A673 (cell line): ENCODE measurements at regions not wholly inside any gene's neighbourhood (a gene's known extent, or its start where the extent isn't known, plus 50 kb on each side); places are given as distances from the start of the nearest gene placed in this dataset.

Source experiments
- EZH2 ChIP-seq: fragments of 200-600 bp; sonication (generic); IDR thresholded peaks from 2 replicates; pipeline ENCODE4 v1.6.1; 2017; ENCODE audit warnings: borderline replicate concordance, low read depth, mild to moderate bottlenecking, mixed read lengths, antibody characterized with exemption, low read length; ENCODE audit not compliant: poor library complexity, severe bottlenecking
- TF ChIP-seq, protein P1 (sequence below): fragments of 300-800, 200-600 bp; sonication (generic); conservative IDR thresholded peaks from 2 replicates; pipeline ENCODE4 v1.5.1; 2017; ENCODE audit warnings: low read depth, mild to moderate bottlenecking, antibody characterized with exemption, low read length, moderate library complexity, mixed read lengths

DNA sequence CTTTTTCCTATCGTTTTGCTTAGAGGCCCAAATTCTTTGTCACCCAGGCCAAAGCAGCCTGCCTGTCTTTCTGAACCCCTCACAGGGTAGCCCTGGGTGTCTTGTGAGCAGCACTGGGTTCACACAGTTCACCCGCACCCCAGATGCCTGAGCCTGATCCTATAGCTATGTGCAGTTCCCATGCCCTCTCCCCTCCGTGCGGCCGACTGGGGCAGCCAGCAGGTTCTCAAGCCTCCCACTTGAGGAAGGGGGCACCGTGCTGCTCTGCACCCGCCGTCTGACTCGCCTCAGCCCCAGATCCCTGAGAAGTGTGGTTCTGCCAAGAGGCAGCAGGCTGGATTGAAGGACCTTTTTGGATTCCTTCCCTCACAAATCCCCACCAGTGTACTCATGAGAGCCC is 89.0 kb downstream of the PSMB1 start:
- TF ChIP-seq, protein P1, sequence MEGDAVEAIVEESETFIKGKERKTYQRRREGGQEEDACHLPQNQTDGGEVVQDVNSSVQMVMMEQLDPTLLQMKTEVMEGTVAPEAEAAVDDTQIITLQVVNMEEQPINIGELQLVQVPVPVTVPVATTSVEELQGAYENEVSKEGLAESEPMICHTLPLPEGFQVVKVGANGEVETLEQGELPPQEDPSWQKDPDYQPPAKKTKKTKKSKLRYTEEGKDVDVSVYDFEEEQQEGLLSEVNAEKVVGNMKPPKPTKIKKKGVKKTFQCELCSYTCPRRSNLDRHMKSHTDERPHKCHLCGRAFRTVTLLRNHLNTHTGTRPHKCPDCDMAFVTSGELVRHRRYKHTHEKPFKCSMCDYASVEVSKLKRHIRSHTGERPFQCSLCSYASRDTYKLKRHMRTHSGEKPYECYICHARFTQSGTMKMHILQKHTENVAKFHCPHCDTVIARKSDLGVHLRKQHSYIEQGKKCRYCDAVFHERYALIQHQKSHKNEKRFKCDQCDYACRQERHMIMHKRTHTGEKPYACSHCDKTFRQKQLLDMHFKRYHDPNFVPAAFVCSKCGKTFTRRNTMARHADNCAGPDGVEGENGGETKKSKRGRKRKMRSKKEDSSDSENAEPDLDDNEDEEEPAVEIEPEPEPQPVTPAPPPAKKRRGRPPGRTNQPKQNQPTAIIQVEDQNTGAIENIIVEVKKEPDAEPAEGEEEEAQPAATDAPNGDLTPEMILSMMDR: no peak
- no peak for TF ChIP-seq EZH2
